ENCODE measurements at regions not wholly inside any gene's neighbourhood (a gene's known extent, or its start where the extent isn't known, plus 50 kb on each side); places are given as distances from the start of the nearest gene placed in this dataset.

DNA sequence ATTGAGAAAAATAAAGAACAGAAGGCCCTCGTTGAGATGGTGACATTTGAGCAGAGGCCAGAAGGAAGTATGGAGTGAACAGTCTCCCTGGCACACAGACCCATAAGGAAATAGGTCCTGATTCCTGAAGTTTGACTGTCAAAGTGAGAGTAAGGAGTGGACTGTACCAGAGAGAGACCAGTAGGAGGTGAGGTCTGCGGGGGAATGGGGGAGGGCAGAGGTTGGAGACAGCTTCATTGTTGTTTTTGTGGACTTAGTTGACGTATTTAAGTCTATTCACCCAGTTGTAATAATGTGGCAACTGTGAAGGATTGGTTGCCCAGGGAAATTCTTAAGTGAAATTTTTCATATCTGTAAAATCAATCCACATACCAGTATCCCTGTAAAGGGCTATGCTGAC is 110.7 kb downstream of the TFAP2B start:
- TF ChIP-seq, protein P1, sequence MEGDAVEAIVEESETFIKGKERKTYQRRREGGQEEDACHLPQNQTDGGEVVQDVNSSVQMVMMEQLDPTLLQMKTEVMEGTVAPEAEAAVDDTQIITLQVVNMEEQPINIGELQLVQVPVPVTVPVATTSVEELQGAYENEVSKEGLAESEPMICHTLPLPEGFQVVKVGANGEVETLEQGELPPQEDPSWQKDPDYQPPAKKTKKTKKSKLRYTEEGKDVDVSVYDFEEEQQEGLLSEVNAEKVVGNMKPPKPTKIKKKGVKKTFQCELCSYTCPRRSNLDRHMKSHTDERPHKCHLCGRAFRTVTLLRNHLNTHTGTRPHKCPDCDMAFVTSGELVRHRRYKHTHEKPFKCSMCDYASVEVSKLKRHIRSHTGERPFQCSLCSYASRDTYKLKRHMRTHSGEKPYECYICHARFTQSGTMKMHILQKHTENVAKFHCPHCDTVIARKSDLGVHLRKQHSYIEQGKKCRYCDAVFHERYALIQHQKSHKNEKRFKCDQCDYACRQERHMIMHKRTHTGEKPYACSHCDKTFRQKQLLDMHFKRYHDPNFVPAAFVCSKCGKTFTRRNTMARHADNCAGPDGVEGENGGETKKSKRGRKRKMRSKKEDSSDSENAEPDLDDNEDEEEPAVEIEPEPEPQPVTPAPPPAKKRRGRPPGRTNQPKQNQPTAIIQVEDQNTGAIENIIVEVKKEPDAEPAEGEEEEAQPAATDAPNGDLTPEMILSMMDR (tag by site-specific recombination; IDR thresholded peaks at IDR 0.05) = no peak
- TF ChIP-seq ZNF114 (tag by site-specific recombination; IDR thresholded peaks at IDR 0.05) (no peak), ZNF843 (tag by site-specific recombination; IDR thresholded peaks at IDR 0.05) (no peak)
- TF ChIP-seq, protein P2, sequence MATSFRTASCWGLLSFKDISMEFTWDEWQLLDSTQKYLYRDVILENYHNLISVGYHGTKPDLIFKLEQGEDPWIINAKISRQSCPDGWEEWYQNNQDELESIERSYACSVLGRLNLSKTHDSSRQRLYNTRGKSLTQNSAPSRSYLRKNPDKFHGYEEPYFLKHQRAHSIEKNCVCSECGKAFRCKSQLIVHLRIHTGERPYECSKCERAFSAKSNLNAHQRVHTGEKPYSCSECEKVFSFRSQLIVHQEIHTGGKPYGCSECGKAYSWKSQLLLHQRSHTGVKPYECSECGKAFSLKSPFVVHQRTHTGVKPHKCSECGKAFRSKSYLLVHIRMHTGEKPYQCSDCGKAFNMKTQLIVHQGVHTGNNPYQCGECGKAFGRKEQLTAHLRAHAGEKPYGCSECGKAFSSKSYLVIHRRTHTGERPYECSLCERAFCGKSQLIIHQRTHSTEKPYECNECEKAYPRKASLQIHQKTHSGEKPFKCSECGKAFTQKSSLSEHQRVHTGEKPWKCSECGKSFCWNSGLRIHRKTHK (tag by site-specific recombination; IDR thresholded peaks at IDR 0.05) = no peak

Data from HEK293 (cell line).